ENCODE measurements at regions not wholly inside any gene's neighbourhood (a gene's known extent, or its start where the extent isn't known, plus 50 kb on each side); places are given as distances from the start of the nearest gene placed in this dataset.

DNA sequence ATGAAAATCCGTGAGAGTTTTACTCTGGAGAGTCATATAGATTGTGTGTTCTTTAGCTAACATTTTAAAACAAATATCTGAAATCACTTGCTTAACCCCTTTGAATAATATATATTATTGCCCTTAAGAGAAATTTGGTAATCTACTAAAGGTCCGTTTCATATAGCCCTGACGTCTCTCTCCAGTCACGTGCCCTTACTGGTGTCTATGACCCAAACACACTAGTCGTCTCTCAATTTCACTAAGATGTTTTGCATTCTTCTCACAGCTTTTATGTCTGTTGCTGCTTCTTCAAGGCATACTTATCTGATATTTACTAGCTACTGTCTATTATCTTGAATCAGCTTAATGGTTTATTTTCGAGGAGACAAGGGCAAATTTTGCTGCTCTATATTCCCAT lies 409.9 kb downstream of the KCNJ18 start:
- TF ChIP-seq CTCF (IDR thresholded peaks at IDR 0.05): no peak
- TF ChIP-seq POLR2A (IDR thresholded peaks at IDR 0.05): no peak
- TF ChIP-seq POLR2AphosphoS5 (IDR thresholded peaks at IDR 0.05): no peak
